CD1c-positive myeloid dendritic cell (primary cell): ENCODE measurements at regions not wholly inside any gene's neighbourhood (a gene's known extent, or its start where the extent isn't known, plus 50 kb on each side); places are given as distances from the start of the nearest gene placed in this dataset.

ENCODE experiments used
- DNase-seq: peaks from one replicate; pipeline ENCODE4 v3.0.0-alpha.2; 2016; ENCODE audit errors: extremely low spot score

GRCh38 chr5:8321272-8321671 lies 452.3 kb downstream of the MTRR start:
- DNase-seq, result no peak

GRCh38 chr5:8322484-8322883 lies 453.5 kb downstream of the MTRR start:
- DNase-seq, result no peak

GRCh38 chr5:8327016-8327415 lies 458.1 kb downstream of the MTRR start:
- no peak for DNase-seq

- DNase-seq, result no peak
Measured at GRCh38 chr5:8329773-8330172, 460.8 kb downstream of the MTRR start.

GRCh38 chr5:8332666-8333445 lies 463.9 kb downstream of the MTRR start:
- no peak for DNase-seq

- DNase-seq, result no peak
Measured at GRCh38 chr5:8333485-8333884, 464.5 kb downstream of the MTRR start.

GRCh38 chr5:8333977-8334376 lies 465.0 kb downstream of the MTRR start:
- DNase-seq, result no peak

GRCh38 chr5:8340261-8340660 lies 471.3 kb downstream of the MTRR start:
- DNase-seq, result no peak

GRCh38 chr5:8340739-8341344 lies 471.9 kb downstream of the MTRR start:
- no peak for DNase-seq

GRCh38 chr5:8341406-8341805 lies 472.5 kb downstream of the MTRR start:
- DNase-seq, result no peak

- no peak for DNase-seq
Measured at GRCh38 chr5:8347984-8348383, 479.0 kb downstream of the MTRR start.

GRCh38 chr5:8349855-8350254 lies 480.9 kb downstream of the MTRR start:
- DNase-seq, result no peak

GRCh38 chr5:8350644-8351339 lies 481.8 kb downstream of the MTRR start:
- DNase-seq, result no peak

- DNase-seq, result no peak
Measured at GRCh38 chr5:8355981-8356380, 487.0 kb downstream of the MTRR start.

- no peak for DNase-seq
Measured at GRCh38 chr5:8360012-8360411, 491.1 kb downstream of the MTRR start.

GRCh38 chr5:8362495-8362894 lies 493.5 kb downstream of the MTRR start:
- no peak for DNase-seq

GRCh38 chr5:8363138-8363537 lies 494.2 kb downstream of the MTRR start:
- no peak for DNase-seq

GRCh38 chr5:8366266-8366665 lies 497.3 kb downstream of the MTRR start:
- no peak for DNase-seq

GRCh38 chr5:8376478-8376877 lies 507.5 kb downstream of the MTRR start:
- DNase-seq, result no peak

- no peak for DNase-seq
Measured at GRCh38 chr5:8381972-8382371, 513.0 kb downstream of the MTRR start.

GRCh38 chr5:8382456-8382855 lies 513.5 kb downstream of the MTRR start:
- no peak for DNase-seq

GRCh38 chr5:8383616-8384015 lies 514.7 kb downstream of the MTRR start:
- DNase-seq, result no peak

- no peak for DNase-seq
Measured at GRCh38 chr5:8386719-8387288, 517.9 kb downstream of the MTRR start.
